ENCODE measurements at regions not wholly inside any gene's neighbourhood (a gene's known extent, or its start where the extent isn't known, plus 50 kb on each side); places are given as distances from the start of the nearest gene placed in this dataset.

DNA sequence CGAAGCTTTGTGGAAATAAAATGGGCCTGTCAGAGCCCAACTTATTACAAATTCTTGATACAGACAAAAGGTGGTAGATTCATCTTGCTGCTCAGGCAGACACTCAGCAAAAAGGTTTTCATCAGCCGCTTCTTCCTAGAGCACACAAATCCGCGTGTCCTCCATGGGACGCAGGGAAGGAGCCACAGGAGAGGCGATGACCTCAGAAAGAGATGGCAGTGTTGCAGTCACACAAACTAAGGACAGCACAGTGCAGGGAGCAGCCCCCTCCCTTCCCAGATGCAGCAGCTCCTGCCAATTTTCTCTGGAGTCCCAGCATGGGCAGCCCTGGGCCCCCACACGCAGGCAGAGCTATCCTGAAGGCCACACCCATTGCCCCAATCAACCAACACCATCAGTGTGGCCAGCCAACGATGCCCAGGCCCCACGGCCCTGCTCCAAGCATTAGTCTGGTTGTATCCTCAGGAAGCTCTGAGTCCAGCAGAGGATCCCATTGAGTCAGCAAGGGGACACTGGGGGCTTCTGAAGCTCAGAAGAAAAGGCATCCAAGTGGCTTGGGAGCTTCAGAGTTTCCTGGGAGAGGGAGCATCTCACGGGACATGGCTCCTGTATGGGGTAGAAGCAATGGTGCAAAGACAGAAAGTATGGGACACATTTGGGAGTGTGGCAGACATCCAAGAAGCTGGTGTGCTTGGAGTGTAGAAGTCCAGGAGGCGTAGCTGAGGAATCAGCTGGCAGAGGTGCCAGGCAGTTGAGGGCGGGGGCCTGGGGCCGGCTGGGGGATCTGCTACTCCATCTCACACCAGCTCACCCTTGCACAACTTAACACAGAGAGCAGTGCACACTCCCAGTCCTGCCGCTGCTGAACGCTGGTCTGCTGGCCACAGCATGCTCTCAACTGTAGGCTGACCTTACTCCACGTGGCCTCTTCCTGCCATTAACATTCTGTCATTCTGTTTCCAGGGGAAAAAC is 142.1 kb upstream of the CST7 start:
- Histone ChIP-seq H4K20me1 (ENCODE audit: insufficient read depth, low read length) (no peaks in the 10 kb centered on the region), H3K4me1 (ENCODE audit: low read length) (no peaks in the 10 kb centered on the region), H2AFZ (ENCODE audit: low read depth, low read length) (no peak overlapping the region), H3K27ac (ENCODE audit: low read length) (no peak overlapping the region), H3K4me3 (ENCODE audit: low read length) (no peak overlapping the region), H3K9ac (ENCODE audit: low read length) (no peak overlapping the region), H3K79me2 (ENCODE audit: low read length) (no peaks in the 10 kb centered on the region), H3K9me3 (ENCODE audit: insufficient read depth, low read length) (no peaks in the 10 kb centered on the region), H3K36me3 (replicated peaks; ENCODE audit: low read depth, low read length) (no peaks in the 10 kb centered on the region), H3K27me3 (ENCODE audit: low read depth, low read length) (peaks cover 7% of the 10 kb centered on the region; the same call in 1 of the 2 replicates), H3K4me2 (ENCODE audit: low read length) (no peak overlapping the region)
- TF ChIP-seq, protein P1, sequence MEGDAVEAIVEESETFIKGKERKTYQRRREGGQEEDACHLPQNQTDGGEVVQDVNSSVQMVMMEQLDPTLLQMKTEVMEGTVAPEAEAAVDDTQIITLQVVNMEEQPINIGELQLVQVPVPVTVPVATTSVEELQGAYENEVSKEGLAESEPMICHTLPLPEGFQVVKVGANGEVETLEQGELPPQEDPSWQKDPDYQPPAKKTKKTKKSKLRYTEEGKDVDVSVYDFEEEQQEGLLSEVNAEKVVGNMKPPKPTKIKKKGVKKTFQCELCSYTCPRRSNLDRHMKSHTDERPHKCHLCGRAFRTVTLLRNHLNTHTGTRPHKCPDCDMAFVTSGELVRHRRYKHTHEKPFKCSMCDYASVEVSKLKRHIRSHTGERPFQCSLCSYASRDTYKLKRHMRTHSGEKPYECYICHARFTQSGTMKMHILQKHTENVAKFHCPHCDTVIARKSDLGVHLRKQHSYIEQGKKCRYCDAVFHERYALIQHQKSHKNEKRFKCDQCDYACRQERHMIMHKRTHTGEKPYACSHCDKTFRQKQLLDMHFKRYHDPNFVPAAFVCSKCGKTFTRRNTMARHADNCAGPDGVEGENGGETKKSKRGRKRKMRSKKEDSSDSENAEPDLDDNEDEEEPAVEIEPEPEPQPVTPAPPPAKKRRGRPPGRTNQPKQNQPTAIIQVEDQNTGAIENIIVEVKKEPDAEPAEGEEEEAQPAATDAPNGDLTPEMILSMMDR (IDR thresholded peaks at IDR 0.05; ENCODE audit: low read depth, low read length): no peak
- no peak for TF ChIP-seq EZH2phosphoT487 (IDR thresholded peaks at IDR 0.05; ENCODE audit: low read depth)

DNA sequence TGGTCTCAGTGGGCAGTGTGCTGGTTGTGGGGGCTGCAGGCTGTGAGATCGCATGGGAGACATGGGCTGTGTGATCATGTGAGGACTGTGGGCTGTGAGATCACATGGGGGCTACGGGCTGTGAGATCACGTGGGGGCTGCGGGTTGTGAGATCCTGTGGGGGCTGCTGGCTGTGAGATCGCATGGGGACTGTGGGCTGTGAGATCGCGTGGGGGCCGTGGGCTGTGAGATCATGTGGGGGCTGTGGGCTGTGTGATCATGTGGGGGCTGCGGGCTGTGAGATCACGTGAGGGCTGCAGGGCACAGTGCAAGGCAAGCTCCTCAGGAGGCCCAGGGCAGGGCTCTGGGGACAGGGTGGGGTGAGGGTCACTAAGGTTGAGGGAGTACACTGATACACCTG is 140.5 kb upstream of the CST7 start:
- Histone ChIP-seq H2AFZ (ENCODE audit: low read depth, low read length) (no peak overlapping the region), H3K9me3 (ENCODE audit: insufficient read depth, low read length) (no peaks in the 10 kb centered on the region), H3K36me3 (replicated peaks; ENCODE audit: low read depth, low read length) (no peaks in the 10 kb centered on the region), H4K20me1 (ENCODE audit: insufficient read depth, low read length) (no peaks in the 10 kb centered on the region), H3K4me2 (ENCODE audit: low read length) (no peak overlapping the region), H3K79me2 (ENCODE audit: low read length) (no peaks in the 10 kb centered on the region), H3K27me3 (ENCODE audit: low read depth, low read length) (peaks cover 13% of the 10 kb centered on the region; the same call in 1 of the 2 replicates), H3K27ac (ENCODE audit: low read length) (no peak overlapping the region), H3K4me1 (ENCODE audit: low read length) (no peaks in the 10 kb centered on the region), H3K9ac (ENCODE audit: low read length) (no peak overlapping the region), H3K4me3 (ENCODE audit: low read length) (no peak overlapping the region)
- TF ChIP-seq EZH2phosphoT487 (IDR thresholded peaks at IDR 0.05; ENCODE audit: low read depth): no peak
- TF ChIP-seq, protein P1 (IDR thresholded peaks at IDR 0.05; ENCODE audit: low read depth, low read length): no peak

DNA sequence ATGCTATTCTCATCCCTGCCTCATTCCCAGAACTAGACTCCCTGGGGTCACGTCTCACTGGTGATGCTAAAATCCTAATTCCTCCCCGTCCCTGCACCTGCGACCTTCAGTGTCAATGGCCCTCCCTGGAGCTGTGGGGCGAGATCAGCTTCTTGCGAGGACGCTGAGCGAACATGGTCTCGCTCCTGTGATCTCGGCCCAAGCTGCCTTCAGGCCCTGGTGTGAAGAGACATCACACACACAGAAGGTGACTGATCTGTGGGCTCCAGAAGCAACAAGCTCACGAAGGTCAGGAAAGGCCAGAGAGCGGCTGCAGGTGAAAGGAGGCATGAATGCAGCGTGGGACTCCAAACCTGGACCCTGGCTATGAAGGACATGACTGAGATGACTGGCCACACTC is 139.5 kb upstream of the CST7 start:
- Histone ChIP-seq H4K20me1 (ENCODE audit: insufficient read depth, low read length) (no peaks in the 10 kb centered on the region), H3K9ac (ENCODE audit: low read length) (no peak overlapping the region), H3K27ac (ENCODE audit: low read length) (no peak overlapping the region), H3K79me2 (ENCODE audit: low read length) (no peaks in the 10 kb centered on the region), H3K36me3 (replicated peaks; ENCODE audit: low read depth, low read length) (no peaks in the 10 kb centered on the region), H3K27me3 (ENCODE audit: low read depth, low read length) (peaks cover 13% of the 10 kb centered on the region; the same call in 1 of the 2 replicates), H3K4me3 (ENCODE audit: low read length) (no peak overlapping the region), H2AFZ (ENCODE audit: low read depth, low read length) (no peak overlapping the region), H3K4me2 (ENCODE audit: low read length) (no peak overlapping the region), H3K9me3 (ENCODE audit: insufficient read depth, low read length) (no peaks in the 10 kb centered on the region), H3K4me1 (ENCODE audit: low read length) (no peaks in the 10 kb centered on the region)
- TF ChIP-seq EZH2phosphoT487 (IDR thresholded peaks at IDR 0.05; ENCODE audit: low read depth): no peak
- TF ChIP-seq, protein P1 (IDR thresholded peaks at IDR 0.05; ENCODE audit: low read depth, low read length): no peak

DNA sequence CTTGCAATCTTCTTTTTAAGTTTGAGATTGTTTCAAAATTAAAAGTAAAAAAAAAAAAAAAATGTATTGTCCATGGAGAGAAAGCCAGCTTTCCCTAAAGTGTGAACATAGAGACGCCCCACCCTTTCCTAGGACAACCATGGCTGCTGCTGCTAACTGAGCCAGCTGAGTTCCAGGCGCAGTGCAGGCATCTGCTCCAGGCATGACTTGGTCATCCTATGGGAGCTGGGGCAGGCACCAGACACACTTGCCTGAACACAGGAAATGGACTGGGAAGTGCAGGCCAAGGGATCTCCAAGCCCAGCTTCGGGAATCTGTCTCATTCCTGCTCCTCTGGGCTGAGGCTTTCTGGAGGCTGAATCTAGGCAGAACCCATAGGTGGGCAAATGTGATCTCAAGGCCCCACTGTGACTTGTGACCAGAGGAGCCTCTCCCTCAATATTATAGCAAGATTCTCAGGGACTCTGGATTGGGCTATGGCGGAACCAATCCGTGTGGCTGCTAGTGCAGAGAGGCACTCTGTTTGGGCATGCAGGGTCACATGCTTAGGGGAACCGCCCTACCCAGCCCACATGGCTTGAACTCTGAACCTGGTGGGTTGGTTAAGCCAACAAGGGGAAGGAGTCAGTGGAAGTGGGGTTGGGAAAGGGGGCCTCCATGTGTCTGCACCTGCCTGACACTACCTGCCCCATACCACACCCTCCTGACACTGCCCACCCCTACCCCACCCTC is 138.2 kb upstream of the CST7 start:
- TF ChIP-seq EZH2phosphoT487 (IDR thresholded peaks at IDR 0.05; ENCODE audit: low read depth): no peak
- TF ChIP-seq, protein P1 (IDR thresholded peaks at IDR 0.05; ENCODE audit: low read depth, low read length): no peak
- no peaks in the 10 kb centered on the region for H3K4me1 ChIP-seq (ENCODE audit: low read length)
- H3K9me3 ChIP-seq (ENCODE audit: insufficient read depth, low read length): no peaks in the 10 kb centered on the region
- no peak overlapping the region for H3K4me2 ChIP-seq (ENCODE audit: low read length)
- peaks cover 13% of the 10 kb centered on the region for H3K27me3 ChIP-seq (ENCODE audit: low read depth, low read length)
- H3K9ac ChIP-seq (ENCODE audit: low read length): no peak overlapping the region
- H4K20me1 ChIP-seq (ENCODE audit: insufficient read depth, low read length): no peaks in the 10 kb centered on the region
- no peaks in the 10 kb centered on the region for H3K79me2 ChIP-seq (ENCODE audit: low read length)
- H3K36me3 ChIP-seq (replicated peaks; ENCODE audit: low read depth, low read length): no peaks in the 10 kb centered on the region
- no peak overlapping the region for H2AFZ ChIP-seq (ENCODE audit: low read depth, low read length)
- H3K4me3 ChIP-seq (ENCODE audit: low read length): no peak overlapping the region
- no peak overlapping the region for H3K27ac ChIP-seq (ENCODE audit: low read length)

All from OCI-LY3 (cell line).